Vagina (tissue), 2 donors: ENCODE measurements at regions not wholly inside any gene's neighbourhood (a gene's known extent, or its start where the extent isn't known, plus 50 kb on each side); places are given as distances from the start of the nearest gene placed in this dataset.
"Not testable (repeated sequence)": the region's sequence is repeated elsewhere in the genome, so short reads cannot be mapped to it uniquely, and the experiment has no call there.

Experiments
- DNase-seq, 2 donors: peaks; one replicate each; pipeline ENCODE4 v3.0.0-alpha.2; 2017; ENCODE audit errors: extremely low spot score in 2 of 2
- H3K27ac ChIP-seq: fragments of 200-600 bp; sonication (generic); one replicate; pipeline ENCODE4 v1.5.1; 2019
- H3K27me3 ChIP-seq: fragments of 200-600 bp; sonication (generic); one replicate; pipeline ENCODE4 v1.5.1; 2019
- H3K36me3 ChIP-seq, 2 donors: fragments of 200-600 bp; sonication (generic); one replicate each; pipeline ENCODE4 v1.5.1; 2017 to 2019
- H3K4me1 ChIP-seq: fragments of 200-600 bp; sonication (generic); one replicate; pipeline ENCODE4 v1.5.1; 2019
- H3K4me3 ChIP-seq, 2 donors: fragments of 200-600 bp; sonication (generic); 1 replicate in 1 of 2; 2 replicates in 1 of 2; pipeline ENCODE4 v1.5.1; 2016 to 2019
- H3K9me3 ChIP-seq: fragments of 200-600 bp; sonication (generic); one replicate; pipeline ENCODE4 v1.5.1; 2019
- CTCF ChIP-seq, 3 experiments: fragments of 450-650 bp in 2 of 3; fragments of 200-600 bp in 1 of 3; sonication (generic) in 1 of 3; IDR thresholded peaks; one replicate each; pipeline ENCODE4 v1.5.1; 2017 to 2019; ENCODE audit warnings: antibody characterized with exemption in 3 of 3, mild to moderate bottlenecking in 2 of 3, moderate library complexity in 2 of 3
- POLR2A ChIP-seq, 2 donors: fragments of 450-650 bp; IDR thresholded peaks; one replicate each; pipeline ENCODE4 v1.6.1; 2017; ENCODE audit warnings: antibody characterized with exemption in 2 of 2, mild to moderate bottlenecking in 2 of 2, moderate library complexity in 2 of 2
- POLR2AphosphoS5 ChIP-seq, 2 donors: sonication (generic); formaldehyde crosslinking; IDR thresholded peaks; one replicate each; pipeline ENCODE4 v1.9.0; 2017; ENCODE audit warnings: antibody characterized with exemption in 2 of 2, mild to moderate bottlenecking in 2 of 2, low read depth in 1 of 2; ENCODE audit not compliant: insufficient read depth in 1 of 2
- intact Hi-C: fragments of 100-400 bp; cut with DNase I; formaldehyde crosslinking; loops from one replicate; pipeline ENCODE4 v1.15.1; 2023

DNA sequence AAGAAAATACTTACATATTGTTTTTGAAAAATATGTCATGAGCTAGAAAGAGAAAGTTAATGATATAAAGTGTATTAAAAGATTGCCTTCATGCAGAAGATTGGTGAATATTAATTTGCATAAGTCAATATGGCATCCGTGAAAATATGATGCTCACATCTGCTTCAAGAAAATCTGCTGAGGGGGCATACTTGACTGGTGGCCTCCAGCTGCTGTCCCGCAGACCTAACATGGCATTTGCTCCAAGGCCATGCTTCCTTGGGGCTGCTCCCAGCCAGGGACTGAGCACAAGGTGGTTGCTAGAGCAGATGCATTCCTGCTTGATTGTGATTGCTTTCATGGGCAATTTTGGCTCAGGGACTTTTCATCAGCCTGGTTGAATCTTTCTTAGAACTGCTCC lies 133.8 kb downstream of the TTC6 start:
- no peak for DNase-seq
- Histone ChIP-seq H3K27me3 (no peaks in the 10 kb centered on the region), H3K36me3 (no peaks in the 10 kb centered on the region), H3K4me1 (no peaks in the 10 kb centered on the region), H3K27ac (no peak overlapping the region), H3K9me3 (no peaks in the 10 kb centered on the region), H3K4me3 (no peak overlapping the region)
- TF ChIP-seq POLR2AphosphoS5 (IDR thresholded peaks at IDR 0.05; ENCODE audit: insufficient read depth in 1 of 2, low read depth in 1 of 2) (no peak), CTCF (IDR thresholded peaks at IDR 0.05) (no peak), POLR2A (IDR thresholded peaks at IDR 0.05) (no peak)
- intact Hi-C loops = no loop called here

GRCh38 chr14:37731094-37731493 lies 135.7 kb downstream of the TTC6 start:
- no peak for DNase-seq
- Histone ChIP-seq H3K27ac (no peak overlapping the region), H3K9me3 (no peaks in the 10 kb centered on the region), H3K4me1 (no peaks in the 10 kb centered on the region), H3K4me3 (no peak overlapping the region), H3K36me3 (no peaks in the 10 kb centered on the region), H3K27me3 (no peaks in the 10 kb centered on the region)
- intact Hi-C loops = no loop called here
- no peak for TF ChIP-seq CTCF (IDR thresholded peaks at IDR 0.05)
- TF ChIP-seq POLR2A (IDR thresholded peaks at IDR 0.05) = no peak
- no peak for TF ChIP-seq POLR2AphosphoS5 (IDR thresholded peaks at IDR 0.05; ENCODE audit: insufficient read depth in 1 of 2, low read depth in 1 of 2)

DNA sequence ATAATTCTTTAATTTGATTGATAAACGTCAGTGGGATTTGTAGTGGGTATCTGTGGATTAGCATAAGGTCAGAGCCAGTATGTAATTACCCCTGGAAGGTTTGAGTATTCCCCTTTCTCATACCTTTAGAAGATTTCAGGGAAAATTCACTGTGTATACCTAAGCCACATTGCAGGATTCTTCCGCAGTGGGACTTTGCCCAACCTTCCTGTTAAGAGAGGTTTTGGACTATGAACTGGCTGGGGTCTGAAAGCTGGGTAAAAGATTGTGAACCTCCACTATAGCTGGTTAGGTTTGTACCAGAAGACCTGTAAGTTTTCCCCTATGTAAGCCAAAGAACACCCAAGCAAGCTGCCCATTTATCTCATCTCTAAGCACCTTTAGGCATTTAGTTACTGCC lies 150.2 kb downstream of the TTC6 start:
- DNase-seq = no peak
- H3K4me3 ChIP-seq = no peak overlapping the region
- intact Hi-C loops = no loop called here

GRCh38 chr14:37746140-37746832 lies 150.9 kb downstream of the TTC6 start:
- H3K4me1 ChIP-seq = no peaks in the 10 kb centered on the region
- H3K27ac ChIP-seq = no peak overlapping the region
- DNase-seq = no peak
- no peak for TF ChIP-seq POLR2AphosphoS5 (IDR thresholded peaks at IDR 0.05; ENCODE audit: insufficient read depth in 1 of 2, low read depth in 1 of 2)
- no peak for TF ChIP-seq POLR2A (IDR thresholded peaks at IDR 0.05)
- TF ChIP-seq CTCF (IDR thresholded peaks at IDR 0.05) = no peak
- intact Hi-C loops = no loop called here
- H3K27me3 ChIP-seq = no peaks in the 10 kb centered on the region
- H3K36me3 ChIP-seq = no peaks in the 10 kb centered on the region
- H3K4me3 ChIP-seq = no peak overlapping the region
- H3K9me3 ChIP-seq = no peaks in the 10 kb centered on the region

More for the DNA sequence above, 150.2 kb downstream of the TTC6 start:
- no peaks in the 10 kb centered on the region for H3K27me3 ChIP-seq
- H3K9me3 ChIP-seq = no peaks in the 10 kb centered on the region
- no peaks in the 10 kb centered on the region for H3K4me1 ChIP-seq
- no peaks in the 10 kb centered on the region for H3K36me3 ChIP-seq
- H3K27ac ChIP-seq = no peak overlapping the region
- TF ChIP-seq CTCF (IDR thresholded peaks at IDR 0.05) (no peak), POLR2AphosphoS5 (IDR thresholded peaks at IDR 0.05; ENCODE audit: insufficient read depth in 1 of 2, low read depth in 1 of 2) (no peak), POLR2A (IDR thresholded peaks at IDR 0.05) (no peak)

DNA sequence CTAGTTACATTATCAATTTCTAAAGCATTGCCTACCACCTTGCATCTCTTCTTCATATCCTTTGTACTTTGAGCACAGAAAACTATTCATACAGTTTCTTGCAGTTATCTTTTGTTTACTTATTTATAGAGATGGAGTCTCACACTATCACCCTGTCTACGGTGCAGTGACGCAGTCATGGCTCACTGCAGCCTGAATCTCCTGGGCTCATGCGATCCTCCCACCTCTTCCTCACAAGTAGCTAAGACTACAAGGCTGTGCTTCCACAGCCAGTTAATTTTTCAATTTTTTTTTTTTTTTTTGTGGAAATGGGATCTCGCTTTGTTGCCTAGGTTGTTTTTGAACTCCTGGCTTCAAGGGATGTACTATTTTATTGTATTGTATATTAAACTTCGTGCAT lies 158.0 kb downstream of the TTC6 start:
- TF ChIP-seq CTCF (IDR thresholded peaks at IDR 0.05) = no peak
- no peak for TF ChIP-seq POLR2AphosphoS5 (IDR thresholded peaks at IDR 0.05; ENCODE audit: insufficient read depth in 1 of 2, low read depth in 1 of 2)
- TF ChIP-seq POLR2A (IDR thresholded peaks at IDR 0.05) = no peak
- intact Hi-C loops = no loop called here
- H3K4me1 ChIP-seq = no peaks in the 10 kb centered on the region

DNA sequence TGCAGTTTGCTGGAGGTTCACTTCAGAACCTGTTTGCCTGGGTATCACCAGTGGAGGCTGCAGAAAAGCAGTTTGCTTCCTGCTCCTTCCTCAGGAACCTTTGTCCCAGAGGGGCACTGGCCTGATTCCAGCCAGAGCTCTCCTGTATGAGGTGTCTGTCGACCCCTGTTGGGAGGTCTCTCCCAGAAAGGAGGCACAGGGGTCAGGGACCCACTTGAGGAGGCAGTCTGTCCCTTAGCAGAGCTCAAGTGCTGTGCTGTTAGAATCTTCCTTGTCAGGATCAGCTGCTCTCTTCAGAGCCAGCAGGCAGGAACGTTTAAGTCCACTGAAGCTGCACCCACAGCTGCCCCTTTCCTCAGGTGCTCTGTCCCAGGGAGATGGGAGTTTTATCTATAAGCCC lies 164.8 kb downstream of the TTC6 start:
- DNase-seq, H3K4me1 ChIP-seq, H3K4me3 ChIP-seq, H3K27ac ChIP-seq, intact Hi-C loops, H3K27me3 ChIP-seq, H3K9me3 ChIP-seq, H3K36me3 ChIP-seq: not testable (repeated sequence)

More for the DNA sequence above, 158.0 kb downstream of the TTC6 start:
- no peaks in the 10 kb centered on the region for H3K27me3 ChIP-seq
- no peaks in the 10 kb centered on the region for H3K9me3 ChIP-seq
- no peaks in the 10 kb centered on the region for H3K36me3 ChIP-seq
- DNase-seq = no peak
- H3K27ac ChIP-seq = no peak overlapping the region
- H3K4me3 ChIP-seq = no peak overlapping the region
